Stimulated activated CD4-positive, alpha-beta T cell treated with anti-CD3 and anti-CD28 coated beads, Interleukin-4, amount 100 ng/mL, for 1 hour (primary cell): ENCODE measurements at regions not wholly inside any gene's neighbourhood (a gene's known extent, or its start where the extent isn't known, plus 50 kb on each side); places are given as distances from the start of the nearest gene placed in this dataset.

ENCODE experiments used
- DNase-seq: peaks from one replicate; pipeline ENCODE4 v3.0.0-alpha.2; 2020

GRCh38 chr6:87847135-87847829 is 145.2 kb upstream of the AKIRIN2 start:
- DNase-seq, result no peak

GRCh38 chr6:87846434-87846833 is 144.4 kb upstream of the AKIRIN2 start:
- DNase-seq, result no peak

GRCh38 chr6:87840324-87840723 is 138.3 kb upstream of the AKIRIN2 start:
- no peak for DNase-seq

GRCh38 chr6:87837876-87838275 is 135.8 kb upstream of the AKIRIN2 start:
- no peak for DNase-seq

GRCh38 chr6:87837444-87837843 is 135.4 kb upstream of the AKIRIN2 start:
- no peak for DNase-seq

DNA sequence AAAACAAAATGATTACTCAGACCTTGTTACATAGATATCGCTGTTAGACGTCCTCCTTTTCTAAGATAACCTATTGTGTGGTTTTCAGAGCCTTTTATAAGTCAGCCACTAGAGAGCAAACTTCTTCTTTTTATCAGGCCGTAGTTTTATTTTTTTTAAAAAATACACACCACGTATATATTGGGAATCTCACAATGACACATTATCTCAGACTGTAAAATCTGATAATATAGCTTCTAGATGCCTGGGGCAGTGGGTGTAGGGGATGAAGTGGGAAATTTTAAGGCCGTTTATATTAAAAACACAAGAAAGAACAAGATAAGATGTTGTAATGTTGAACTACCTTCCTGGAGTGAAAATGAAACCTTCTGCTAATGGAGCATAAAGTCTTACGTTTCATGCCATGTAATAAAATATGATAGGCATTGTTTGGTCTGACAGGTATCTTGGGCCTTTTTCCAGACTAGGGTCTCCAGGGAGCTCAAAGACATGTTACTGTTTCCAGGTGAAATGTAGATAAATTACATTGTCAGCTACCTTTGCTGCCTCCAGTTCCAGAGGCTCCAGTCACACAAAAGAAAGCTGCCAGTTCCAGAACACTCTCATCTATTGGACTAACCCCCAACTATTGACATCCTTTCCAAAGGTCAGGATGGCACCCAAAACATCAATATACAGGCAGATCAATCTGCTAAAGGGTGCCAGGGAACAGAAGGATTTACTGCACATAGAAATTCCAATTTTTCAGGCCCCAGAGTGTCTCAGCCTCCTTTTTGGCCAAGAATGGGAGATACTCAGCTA is 130.2 kb upstream of the AKIRIN2 start:
- no peak for DNase-seq

- DNase-seq, result no peak
Observed at GRCh38 chr6:87830907-87831306, 128.9 kb upstream of the AKIRIN2 start.

- no peak for DNase-seq
Observed at GRCh38 chr6:87829622-87830121, 127.6 kb upstream of the AKIRIN2 start.

- no peak for DNase-seq
Observed at GRCh38 chr6:87828044-87828443, 126.0 kb upstream of the AKIRIN2 start.

DNA sequence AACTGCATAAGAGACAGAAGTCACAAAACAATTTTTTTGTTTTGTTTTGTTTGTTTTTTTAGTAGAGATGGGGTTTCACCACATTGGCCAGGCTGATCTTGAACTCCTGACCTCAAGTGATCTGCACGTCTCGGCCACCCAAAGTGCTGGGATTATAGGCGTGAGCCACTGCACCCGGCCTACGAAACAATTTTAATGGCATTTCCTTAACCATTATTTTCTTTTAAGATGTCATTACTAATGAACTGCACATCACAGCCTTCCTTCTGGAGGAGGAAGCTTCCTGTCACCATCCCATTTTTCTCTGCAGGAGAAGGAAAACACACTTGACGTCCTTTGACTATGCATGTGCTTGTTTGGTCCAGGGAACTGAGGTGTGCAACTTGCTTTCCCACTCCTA is 125.3 kb upstream of the AKIRIN2 start:
- no peak for DNase-seq

DNA sequence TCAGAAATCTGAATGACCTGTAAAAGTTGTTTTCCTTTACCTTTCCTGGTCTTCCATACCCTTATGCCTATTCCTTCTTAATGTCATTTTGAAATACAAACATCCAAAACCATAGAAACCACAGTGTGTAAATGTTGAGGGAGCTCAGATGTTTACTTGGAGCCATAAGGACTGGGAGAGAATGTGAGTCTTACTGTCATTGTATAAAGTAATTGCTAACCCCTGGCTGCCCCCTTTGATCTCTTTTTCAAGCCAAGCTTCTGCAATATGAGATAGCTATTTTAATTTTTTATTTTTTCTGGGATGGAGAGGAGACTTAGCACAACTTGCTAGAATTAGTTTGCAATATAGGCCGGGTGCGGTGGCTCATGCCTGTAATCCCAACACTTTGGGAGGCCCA is 124.4 kb upstream of the AKIRIN2 start:
- DNase-seq, result no peak

GRCh38 chr6:87825821-87826221 is 123.8 kb upstream of the AKIRIN2 start:
- no peak for DNase-seq

- no peak for DNase-seq
Observed at GRCh38 chr6:87824958-87825491, 123.0 kb upstream of the AKIRIN2 start.

DNA sequence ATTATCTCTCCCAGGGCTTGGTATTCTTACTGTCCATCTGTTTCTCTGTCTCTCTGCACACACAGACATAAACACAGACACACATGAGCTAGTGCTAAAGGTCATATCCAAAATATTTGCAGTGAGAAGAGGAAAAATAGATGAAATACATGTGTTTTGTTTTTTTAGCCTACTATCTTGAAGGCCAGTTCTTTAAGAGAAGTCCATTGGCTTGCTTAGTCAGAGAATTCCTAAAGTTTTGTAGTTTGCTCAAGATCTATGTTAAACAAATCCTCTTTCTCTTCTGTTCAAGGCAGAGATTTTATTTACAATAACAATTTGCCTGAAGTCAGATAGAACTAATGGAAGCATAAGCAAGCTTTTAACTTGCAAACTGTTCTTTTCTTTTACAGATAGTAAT is 120.0 kb upstream of the AKIRIN2 start:
- no peak for DNase-seq

- DNase-seq, result no peak
Observed at GRCh38 chr6:87820343-87820984, 118.4 kb upstream of the AKIRIN2 start.

GRCh38 chr6:87817183-87817582 is 115.2 kb upstream of the AKIRIN2 start:
- DNase-seq, result no peak

- DNase-seq, result no peak
Observed at GRCh38 chr6:87815449-87815848, 113.4 kb upstream of the AKIRIN2 start.

GRCh38 chr6:87808005-87808757 is 106.1 kb upstream of the AKIRIN2 start:
- no peak for DNase-seq

GRCh38 chr6:87807475-87807874 is 105.4 kb upstream of the AKIRIN2 start:
- DNase-seq, result no peak

DNA sequence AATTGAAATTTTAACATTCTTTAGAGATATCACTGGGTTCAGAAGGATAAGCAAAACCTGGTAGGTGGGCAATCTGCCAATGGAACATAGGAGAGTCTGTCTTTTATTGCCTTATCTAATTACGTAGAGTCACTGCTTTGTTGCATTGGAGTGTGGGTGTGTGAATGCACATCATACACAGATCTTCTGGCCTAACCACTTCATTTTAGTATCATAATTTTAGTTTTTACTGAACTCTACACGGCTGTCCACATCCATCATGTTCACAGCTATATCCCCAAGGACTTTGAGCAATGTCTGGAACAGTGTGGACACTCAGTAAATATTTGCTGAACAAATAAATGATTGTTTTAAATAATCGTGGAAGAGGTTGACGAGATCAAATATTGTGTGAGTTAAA is 104.6 kb upstream of the AKIRIN2 start:
- no peak for DNase-seq

- DNase-seq, result no peak
Observed at GRCh38 chr6:87806099-87806498, 104.1 kb upstream of the AKIRIN2 start.

DNA sequence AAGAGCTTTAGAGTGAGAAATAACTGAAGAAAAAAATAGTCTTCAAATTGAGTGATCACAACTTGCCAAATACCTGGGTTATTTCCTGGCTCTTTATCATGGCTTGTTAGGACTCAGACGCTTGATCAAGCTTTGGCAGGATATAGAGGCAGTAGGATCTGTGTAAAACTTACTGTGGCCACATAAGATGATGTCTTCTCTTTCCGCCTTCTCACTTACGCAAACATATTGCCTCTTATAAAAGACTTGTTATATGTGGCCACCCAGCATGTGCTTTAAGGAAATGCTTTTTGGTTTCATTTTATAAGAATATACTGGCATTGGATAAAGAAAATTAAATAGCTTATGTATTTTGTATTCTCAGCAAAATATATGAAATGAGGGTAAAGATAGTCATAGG is 101.8 kb upstream of the AKIRIN2 start:
- no peak for DNase-seq

DNA sequence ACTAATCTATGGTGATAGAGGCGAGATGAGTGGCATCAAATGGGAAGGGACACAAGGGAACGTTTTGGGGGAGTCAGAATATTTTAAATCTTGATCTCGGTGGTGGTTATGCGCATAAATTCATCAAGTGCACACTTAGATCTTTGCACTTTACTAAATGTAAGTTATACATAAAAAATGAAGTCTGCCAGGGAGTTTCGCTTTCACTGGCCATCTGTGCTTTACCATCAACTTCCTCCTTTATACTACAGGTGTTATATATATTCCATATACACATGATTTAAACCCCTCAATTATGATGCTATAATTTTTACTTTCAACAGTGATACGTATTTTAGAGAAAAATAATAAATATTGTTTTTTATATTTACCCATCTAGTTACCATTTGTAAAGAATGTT is 97.6 kb upstream of the AKIRIN2 start:
- DNase-seq, result no peak
